ENCODE measurements at regions not wholly inside any gene's neighbourhood (a gene's known extent, or its start where the extent isn't known, plus 50 kb on each side); places are given as distances from the start of the nearest gene placed in this dataset.

- Histone ChIP-seq H3K4me2 (ENCODE audit: control insufficient read depth, insufficient read depth) (no peak overlapping the region), H2AFZ (ENCODE audit: control insufficient read depth, low read depth, low read length) (no peak overlapping the region), H3K27ac (ENCODE audit: control insufficient read depth, insufficient read depth) (no peak overlapping the region), H3K79me2 (ENCODE audit: control insufficient read depth, insufficient read depth, low read length) (no peaks in the 10 kb centered on the region), H3K27me3 (replicated peaks in 1 of 2; ENCODE audit: control insufficient read depth in 2 of 2, insufficient read depth in 2 of 2, low read length in 1 of 2) (peaks cover 0 to 2% of the 10 kb centered on the region in 2 experiments; a peak in 2 of 4 replicates), H3K36me3 (ENCODE audit: control insufficient read depth in 2 of 2, insufficient read depth in 2 of 2, low read length in 1 of 2) (no peaks in the 10 kb centered on the region), H3K9ac (ENCODE audit: control insufficient read depth, insufficient read depth, low read length) (no peak overlapping the region), H4K20me1 (ENCODE audit: control insufficient read depth, insufficient read depth) (no peaks in the 10 kb centered on the region), H3K4me1 (ENCODE audit: control insufficient read depth, insufficient read depth, low read length) (no peaks in the 10 kb centered on the region), H3K4me3 (no peak overlapping the region), H3K9me3 (replicated peaks; ENCODE audit: control insufficient read depth, insufficient read depth, low read length) (no peaks in the 10 kb centered on the region)
- no peak for DNase-seq (ENCODE audit: low read depth, low spot score)
- no TSS peak for BruUV-seq (replicated peaks)
- WGBS (ENCODE audit: insufficient coverage, insufficient replicate concordance, low lambda C conversion rate, missing lambda C conversion rate), result 49% methylated on average over 4 of the region's 4 CpGs
- ATAC-seq, result no peak
- FAIRE-seq, result no peak
- CTCF ChIA-PET, result no interaction called here
- TF ChIP-seq KLF5 (IDR thresholded peaks at IDR 0.05; ENCODE audit: partially characterized antibody), result no peak
- no peak for TF ChIP-seq MXI1 (IDR thresholded peaks at IDR 0.05; ENCODE audit: low read depth, low read length)
- TF ChIP-seq YY1 (IDR thresholded peaks at IDR 0.05; ENCODE audit: low read depth, low read length), result no peak
- TF ChIP-seq CBX5 (IDR thresholded peaks at IDR 0.05; ENCODE audit: low read depth), result no peak
- TF ChIP-seq JUND (IDR thresholded peaks at IDR 0.05; ENCODE audit: low read depth, low read length), result no peak
- no peak for TF ChIP-seq RAD21 (IDR thresholded peaks at IDR 0.05; ENCODE audit: insufficient read depth, low read depth, low read length)
- TF ChIP-seq ZNF622 (IDR thresholded peaks at IDR 0.05), result no peak
- TF ChIP-seq NR2F1 (conservative IDR thresholded peaks at IDR 0.05), result no peak
- TF ChIP-seq REST (IDR thresholded peaks at IDR 0.05; ENCODE audit: low read depth, low read length), result no peak
- TF ChIP-seq ATF3 (IDR thresholded peaks at IDR 0.05; ENCODE audit: borderline replicate concordance, extremely low read depth, low read depth, low read length), result no peak
- no peak for TF ChIP-seq TCF3 (IDR thresholded peaks at IDR 0.05; ENCODE audit: borderline replicate concordance, insufficient read depth, low read depth, low read length)
- no peak for TF ChIP-seq E2F4 (IDR thresholded peaks at IDR 0.05; ENCODE audit: low read depth, low read length)
- POLR2A ChIA-PET, result no interaction called here
- intact Hi-C loops (cut with micrococcal nuclease; ENCODE audit: unreplicated experiment), result no loop called here
- SMC1A ChIA-PET (ENCODE audit: uncharacterized antibody, unreplicated experiment), result no interaction called here
- RAD21 ChIA-PET (ENCODE audit: unreplicated experiment), result no interaction called here
- in situ Hi-C loops (cut with MboI), result no loop called here
Measured at GRCh38 chr3:13188181-13188779, 115.1 kb upstream of the IQSEC1 start.
